HepG2 (cell line): ENCODE measurements at regions not wholly inside any gene's neighbourhood (a gene's known extent, or its start where the extent isn't known, plus 50 kb on each side); places are given as distances from the start of the nearest gene placed in this dataset.
"Not testable (repeated sequence)": the region's sequence is repeated elsewhere in the genome, so short reads cannot be mapped to it uniquely, and the experiment has no call there.

Experiments used
- ATAC-seq: fragments of 200-7000 bp; cut with Tn5 transposase; 3 replicates; pipeline ENCODE4 v1.9.1; 2020; ENCODE audit warnings: mild to moderate bottlenecking, moderate library complexity
- BruUV-seq: library from RNA; stranded (reverse); fragments of 400-500 nt; replicated peaks from 2 replicates; lab custom pipeline; 2021; lab: Mats Ljungman, UMichigan
- CTCF ChIA-PET: fragments of 300-600 bp; formaldehyde crosslinking; extraction: SDS; loops from one replicate; lab custom pipeline; 2021; ENCODE audit warnings: low total read pairs, inconsistent platforms, low intra/inter-chr PET ratio; lab: Yijun Ruan, JAX
- POLR2A ChIA-PET: fragments of 350-600 bp; sonication (Branson Sonifier 250); formaldehyde crosslinking; loops from one replicate; lab custom pipeline; 2020; ENCODE audit warnings: antibody characterized with exemption, inconsistent platforms; lab: Yijun Ruan, JAX
- DNase-seq: peaks from one replicate; pipeline ENCODE4 v3.0.0-alpha.2; 2015; ENCODE audit warnings: low spot score
- FAIRE-seq: peaks from 3 replicates; lab custom pipeline; 2011; peaks lifted over from hg19 to GRCh38; lab: Jason Lieb, UNC
- H2AFZ ChIP-seq: one replicate; pipeline ENCODE4 v1.6.1; 2011; ENCODE audit warnings: low read length, inconsistent platforms
- H3K27ac ChIP-seq: fragments of 300-600 bp; 3 replicates; pipeline ENCODE4 v1.8.0; 2011; ENCODE audit warnings: mixed run types, mild to moderate bottlenecking, mixed read lengths, low read length, inconsistent platforms; ENCODE audit not compliant: insufficient read depth; ENCODE audit errors: extremely low read length
- H3K27me3 ChIP-seq, 2 experiments: fragments of 200-600 bp in 1 of 2; 2 replicates in 1 of 2; 3 replicates in 1 of 2; pipeline versions ENCODE4 v1.6.0 to v1.8.0; 2011; ENCODE audit warnings: low read length in 2 of 2, mild to moderate bottlenecking in 2 of 2, moderate library complexity in 2 of 2, inconsistent platforms in 1 of 2; ENCODE audit not compliant: insufficient read depth in 2 of 2, control insufficient read depth in 1 of 2
- H3K36me3 ChIP-seq, 2 experiments: fragments of 200-600 bp in 1 of 2; replicated peaks in 1 of 2; 2 replicates in 1 of 2; 3 replicates in 1 of 2; pipeline versions ENCODE4 v1.5.1 to v1.8.0; 2011; ENCODE audit warnings: low read length in 2 of 2, inconsistent platforms in 1 of 2; ENCODE audit not compliant: insufficient read depth in 2 of 2, control insufficient read depth in 1 of 2
- H3K4me1 ChIP-seq: 2 replicates; pipeline ENCODE4 v1.5.1; 2012; ENCODE audit warnings: low read length, inconsistent platforms; ENCODE audit not compliant: insufficient read depth
- H3K4me2 ChIP-seq: 2 replicates; pipeline ENCODE4 v1.6.0; 2011; ENCODE audit warnings: low read depth, low read length, inconsistent platforms
- H3K4me3 ChIP-seq, 3 experiments: fragments of 200-600 bp in 1 of 3; sonication (generic), shearing (Covaris generic) in 1 of 3; replicated peaks in 1 of 3; 2 replicates each; pipeline ENCODE4 v1.5.1; 2011 to 2016; ENCODE audit warnings: low read length in 3 of 3, inconsistent platforms in 2 of 3, low read depth in 2 of 3, mild to moderate bottlenecking in 2 of 3, control low read depth in 1 of 3, mixed read lengths in 1 of 3; ENCODE audit not compliant: insufficient read depth in 1 of 3
- H3K79me2 ChIP-seq: one replicate; pipeline ENCODE4 v1.6.1; 2011; ENCODE audit warnings: low read length, inconsistent platforms; ENCODE audit not compliant: insufficient read depth
- H3K9ac ChIP-seq: 2 replicates; pipeline ENCODE4 v1.6.0; 2011; ENCODE audit warnings: mild to moderate bottlenecking, low read depth, low read length, inconsistent platforms; ENCODE audit not compliant: insufficient read depth
- H3K9me3 ChIP-seq: 2 replicates; pipeline ENCODE4 v1.5.1; 2012; ENCODE audit warnings: mild to moderate bottlenecking, low read length
- H4K20me1 ChIP-seq: 2 replicates; pipeline ENCODE4 v1.6.0; 2011; ENCODE audit warnings: inconsistent platforms, mild to moderate bottlenecking, low read length, moderate library complexity; ENCODE audit not compliant: insufficient read depth
- CREM ChIP-seq, 2 experiments: sonication (generic) in 1 of 2; formaldehyde crosslinking in 1 of 2; IDR thresholded peaks; 2 replicates each; pipeline versions ENCODE4 v1.4.0 to v1.6.1; 2016 to 2020; ENCODE audit warnings: antibody characterized with exemption in 1 of 2, mild to moderate bottlenecking in 1 of 2, missing genetic modification reagents in 1 of 2
- EP300 ChIP-seq, 3 experiments: sonication (generic) in 1 of 3; formaldehyde crosslinking in 1 of 3; IDR thresholded peaks; 2 replicates each; pipeline versions ENCODE4 v1.5.1 to v1.6.1; 2011 to 2020; ENCODE audit warnings: low read depth in 2 of 3, low read length in 2 of 3, borderline replicate concordance in 1 of 3, improper control_type of control experiment in 1 of 3, mild to moderate bottlenecking in 1 of 3, missing genetic modification reagents in 1 of 3, moderate library complexity in 1 of 3
- FOXA1 ChIP-seq, 2 experiments: fragments of 450-650 bp in 1 of 2; sonication (generic) in 1 of 2; formaldehyde crosslinking in 1 of 2; IDR thresholded peaks; 2 replicates each; pipeline versions ENCODE4 v1.4.0 to v1.6.1; 2016 to 2020; ENCODE audit warnings: missing genetic modification reagents in 1 of 2
- FOXA3 ChIP-seq: IDR thresholded peaks from 2 replicates; pipeline ENCODE4 v1.6.1; 2016; ENCODE audit warnings: missing genetic modification reagents, missing compliant biosample characterization
- FOXP4 ChIP-seq: sonication (generic); formaldehyde crosslinking; IDR thresholded peaks from 2 replicates; pipeline ENCODE4 v1.4.0; 2020; ENCODE audit warnings: missing genetic modification reagents
- HMG20A ChIP-seq: IDR thresholded peaks from 2 replicates; pipeline ENCODE4 v1.6.1; 2016; ENCODE audit warnings: borderline replicate concordance
- ISL2 ChIP-seq: sonication (generic); formaldehyde crosslinking; IDR thresholded peaks from 2 replicates; pipeline ENCODE4 v1.5.0; 2020; ENCODE audit warnings: missing genetic modification reagents
- LCORL ChIP-seq, 2 experiments: fragments of 450-650 bp in 1 of 2; sonication (generic) in 1 of 2; formaldehyde crosslinking in 1 of 2; IDR thresholded peaks; 2 replicates each; pipeline versions ENCODE4 v1.5.0 to v1.6.1; 2017 to 2020; ENCODE audit warnings: antibody characterized with exemption in 1 of 2, missing genetic modification reagents in 1 of 2
- MED1 ChIP-seq: sonication (generic); formaldehyde crosslinking; IDR thresholded peaks from 2 replicates; pipeline ENCODE4 v1.4.0; 2020; ENCODE audit warnings: missing genetic modification reagents
- NCOA2 ChIP-seq: sonication (generic); formaldehyde crosslinking; IDR thresholded peaks from 2 replicates; pipeline ENCODE4 v1.8.0; 2022; ENCODE audit warnings: inconsistent platforms
- NR2F6 ChIP-seq, 2 experiments: IDR thresholded peaks; 2 replicates each; pipeline ENCODE4 v1.6.1; 2016; ENCODE audit warnings: antibody characterized with exemption in 1 of 2, mild to moderate bottlenecking in 1 of 2
- RXRB ChIP-seq: IDR thresholded peaks from 2 replicates; pipeline ENCODE4 v1.6.1; 2016; ENCODE audit warnings: borderline replicate concordance, missing genetic modification reagents, missing compliant biosample characterization
- SOX13 ChIP-seq, 3 experiments: fragments of 450-650 bp in 1 of 3; sonication (generic) in 1 of 3; formaldehyde crosslinking in 1 of 3; IDR thresholded peaks in 2 of 3; conservative IDR thresholded peaks in 1 of 3; 2 replicates each; pipeline versions ENCODE4 v1.5.0 to v1.6.1; 2016 to 2020; ENCODE audit warnings: antibody characterized with exemption in 1 of 3, mild to moderate bottlenecking in 1 of 3, missing compliant biosample characterization in 1 of 3, missing genetic modification reagents in 1 of 3, moderate library complexity in 1 of 3
- TEAD3 ChIP-seq: optimal IDR thresholded peaks from 2 replicates; pipeline ENCODE3; 2016; ENCODE audit warnings: borderline replicate concordance
- THRA ChIP-seq: sonication (generic); formaldehyde crosslinking; IDR thresholded peaks from 2 replicates; pipeline ENCODE4 v1.4.0; 2020; ENCODE audit warnings: missing genetic modification reagents, borderline replicate concordance
- ZBTB7B ChIP-seq: sonication (generic); formaldehyde crosslinking; IDR thresholded peaks from 2 replicates; pipeline ENCODE4 v1.4.0; 2020; ENCODE audit warnings: missing genetic modification reagents
- WGBS: methylation state at CpG from one replicate; pipeline ENCODE4 v1.1.6; 2017; ENCODE audit warnings: low lambda C conversion rate; 5-methylcytosine and 5-hydroxymethylcytosine counted together
- in situ Hi-C: cut with HindIII; loops from 2 replicates; pipeline ENCODE4 v1.10.0; 2017; ENCODE audit warnings: low pct_unique_long_range_greater_than_20kb; ENCODE audit not compliant: extremely low pct_ligation_motif_present
- intact Hi-C: fragments of 100-400 bp; cut with micrococcal nuclease; formaldehyde crosslinking; loops from one replicate; pipeline ENCODE4 v1.10.0; 2022; ENCODE audit not compliant: unreplicated experiment

GRCh38 chr2:111529022-111529421 is 355.0 kb downstream of the ANAPC1 start:
- Histone ChIP-seq H3K4me3 (peak overlapping the region in 1 of 3 experiments; percentile 37; a peak in 1 of 6 replicates), H3K4me1 (peaks cover 42% of the 10 kb centered on the region), H3K27ac (peak overlapping the region; percentile 57), H3K4me2 (peak overlapping the region; percentile 62)
- POLR2A ChIA-PET; H3K79me2 ChIP-seq; H3K9me3 ChIP-seq; intact Hi-C loops; CTCF ChIA-PET; H3K27me3 ChIP-seq; BruUV-seq; H2AFZ ChIP-seq; H4K20me1 ChIP-seq; FAIRE-seq; H3K36me3 ChIP-seq; H3K9ac ChIP-seq; in situ Hi-C loops; TF ChIP-seq EP300 (CRISPR knock-in tag; IDR thresholded peaks at IDR 0.05; ENCODE audit: borderline replicate concordance); NR2F6 (IDR thresholded peaks at IDR 0.05); SOX13 (IDR thresholded peaks at IDR 0.05); CREM (CRISPR knock-in tag; IDR thresholded peaks at IDR 0.05); FOXA1 (IDR thresholded peaks at IDR 0.05); LCORL (CRISPR knock-in tag; IDR thresholded peaks at IDR 0.05): not testable (repeated sequence)
- WGBS, result 1% methylated on average over 4 of the region's 4 CpGs
- peak; percentile 91 for DNase-seq
- ATAC-seq, result peak; percentile 84
- TF ChIP-seq FOXA3 (CRISPR knock-in tag) (peak; percentile 63), EP300 (IDR thresholded peaks at IDR 0.05; ENCODE audit: low read depth in 2 of 2, low read length in 2 of 2) (peak in 1 of 2 experiments; percentile 60; a peak in 1 of 4 replicates), RXRB (CRISPR knock-in tag) (0 out of 2 replicates have a peak, but pooled peaks have one; percentile 29), NCOA2 (CRISPR knock-in tag) (peak; percentile 82), TEAD3 (peak; percentile 75), HMG20A (peak; percentile 62), THRA (peak; percentile 65; the same call in 1 of the 2 replicates), FOXP4 (CRISPR knock-in tag) (peak; percentile 29; the same call in 1 of the 2 replicates), MED1 (CRISPR knock-in tag) (peak; percentile 24; the same call in 1 of the 2 replicates), NR2F6 (CRISPR knock-in tag; IDR thresholded peaks at IDR 0.05) (peak; percentile 59), ISL2 (CRISPR knock-in tag) (peak; percentile 61; the same call in 1 of the 2 replicates), ZBTB7B (CRISPR knock-in tag) (peak; percentile 47; the same call in 1 of the 2 replicates), SOX13 (CRISPR knock-in tag; conservative IDR thresholded peaks at IDR 0.05 in 1 of 2, IDR thresholded peaks at IDR 0.05 in 1 of 2) (peak in 1 of 2 experiments; percentile 71; a peak in 2 of 4 replicates), CREM (IDR thresholded peaks at IDR 0.05) (0 out of 2 replicates have a peak, but pooled peaks have one; percentile 31), FOXA1 (CRISPR knock-in tag; IDR thresholded peaks at IDR 0.05) (peak; percentile 57), LCORL (IDR thresholded peaks at IDR 0.05) (peak; percentile 15; the same call in 1 of the 2 replicates)
